H1 (cell line): ENCODE measurements at regions not wholly inside any gene's neighbourhood (a gene's known extent, or its start where the extent isn't known, plus 50 kb on each side); places are given as distances from the start of the nearest gene placed in this dataset.

Experiments used
- CTCF ChIA-PET: fragments of 300-600 bp; sonication (Branson Sonifier 250); formaldehyde crosslinking; loops from one replicate; lab custom pipeline; 2021; ENCODE audit not compliant: partially characterized antibody; lab: Charles Lee
- POLR2A ChIA-PET: fragments of 300-600 bp; sonication (Branson Sonifier 250); formaldehyde crosslinking; loops from one replicate; lab custom pipeline; 2021; ENCODE audit warnings: inconsistent platforms; ENCODE audit not compliant: partially characterized antibody; lab: Charles Lee
- DNase-seq, 2 experiments: peaks; one replicate each; pipeline versions ENCODE4 v3.0.0 to v3.0.0-alpha.2; 2010 to 2022; ENCODE audit warnings: low spot score in 2 of 2, low read depth in 1 of 2, mixed read lengths in 1 of 2
- FAIRE-seq: peaks from 2 replicates; lab custom pipeline; 2011; peaks lifted over from hg19 to GRCh38; lab: Jason Lieb, UNC
- H2AFZ ChIP-seq: 2 replicates; pipeline ENCODE4 v1.8.1; 2012; ENCODE audit warnings: low read length, inconsistent platforms
- H2AK5ac ChIP-seq: 2 replicates; pipeline ENCODE4 v1.6.1; 2013; ENCODE audit warnings: low read depth, low read length
- H2BK120ac ChIP-seq: replicated peaks from 2 replicates; pipeline ENCODE3; 2013; ENCODE audit warnings: low read depth, low read length, inconsistent platforms
- H2BK12ac ChIP-seq: 2 replicates; pipeline ENCODE4 v1.6.1; 2013; ENCODE audit warnings: low read depth, low read length
- H2BK15ac ChIP-seq: 2 replicates; pipeline ENCODE4 v1.6.1; 2013; ENCODE audit warnings: low read length
- H2BK20ac ChIP-seq: 2 replicates; pipeline ENCODE4 v1.6.1; 2013; ENCODE audit warnings: low read length
- H2BK5ac ChIP-seq: 2 replicates; pipeline ENCODE4 v1.6.1; 2013; ENCODE audit warnings: low read depth, low read length
- H3K14ac ChIP-seq: 2 replicates; pipeline ENCODE4 v1.6.1; 2013; ENCODE audit warnings: inconsistent platforms; ENCODE audit not compliant: insufficient read length
- H3K18ac ChIP-seq: 2 replicates; pipeline ENCODE4 v1.6.1; 2013; ENCODE audit warnings: low read length; ENCODE audit errors: extremely low read depth
- H3K23ac ChIP-seq: 2 replicates; pipeline ENCODE4 v1.6.1; 2013; ENCODE audit warnings: inconsistent platforms; ENCODE audit not compliant: insufficient read length
- H3K23me2 ChIP-seq: 2 replicates; pipeline ENCODE4 v1.6.1; 2013; ENCODE audit warnings: low read depth, low read length
- H3K27ac ChIP-seq: 2 replicates; pipeline ENCODE4 v1.6.1; 2011; ENCODE audit warnings: low read depth, low read length, inconsistent platforms
- H3K27me3 ChIP-seq, 4 experiments: replicated peaks in 1 of 4; 1 replicate in 1 of 4; 2 replicates in 3 of 4; pipeline versions ENCODE4 v1.6.1 to v1.8.1; 2011 to 2013; ENCODE audit warnings: low read length in 3 of 4, mild to moderate bottlenecking in 3 of 4, inconsistent platforms in 2 of 4, mixed read lengths in 2 of 4, moderate library complexity in 1 of 4; ENCODE audit not compliant: control insufficient read depth in 3 of 4, insufficient read depth in 3 of 4; ENCODE audit errors: extremely low read depth in 1 of 4
- H3K36me3 ChIP-seq, 4 experiments: 2 replicates each; pipeline versions ENCODE4 v1.6.1 to v1.8.1; 2011 to 2013; ENCODE audit warnings: mild to moderate bottlenecking in 4 of 4, low read length in 3 of 4, moderate library complexity in 2 of 4, control low read depth in 1 of 4, inconsistent platforms in 1 of 4; ENCODE audit not compliant: insufficient read depth in 4 of 4, control insufficient read depth in 2 of 4
- H3K4ac ChIP-seq: replicated peaks from 2 replicates; pipeline ENCODE3; 2013; ENCODE audit warnings: low read length, low read depth, mixed read lengths, inconsistent platforms; ENCODE audit not compliant: insufficient read length
- H3K4me1 ChIP-seq, 4 experiments: replicated peaks in 1 of 4; 1 replicate in 1 of 4; 2 replicates in 3 of 4; pipeline versions ENCODE4 v1.6.1 to v1.8.1; 2011 to 2013; ENCODE audit warnings: low read length in 3 of 4, inconsistent platforms in 2 of 4, mixed read lengths in 1 of 4; ENCODE audit not compliant: insufficient read depth in 4 of 4, control insufficient read depth in 3 of 4
- H3K4me2 ChIP-seq, 2 experiments: 2 replicates each; pipeline versions ENCODE4 v1.6.1 to v1.8.1; 2011 to 2013; ENCODE audit warnings: low read depth in 2 of 2, low read length in 2 of 2, control low read depth in 1 of 2, inconsistent platforms in 1 of 2, mild to moderate bottlenecking in 1 of 2; ENCODE audit not compliant: insufficient read depth in 1 of 2
- H3K4me3 ChIP-seq, 4 experiments: fragments of 200-600, 300-600 bp in 1 of 4; sonication (generic), shearing (Covaris generic), sonication (Bioruptor Twin) in 1 of 4; 2 replicates each; pipeline versions ENCODE4 v1.5.1 to v1.8.1; 2011 to 2016; ENCODE audit warnings: low read length in 4 of 4, low read depth in 3 of 4, control low read depth in 2 of 4, inconsistent platforms in 2 of 4, mild to moderate bottlenecking in 2 of 4, mixed read lengths in 1 of 4, moderate library complexity in 1 of 4; ENCODE audit not compliant: insufficient read depth in 2 of 4; ENCODE audit errors: extremely low read depth in 1 of 4
- H3K56ac ChIP-seq: replicated peaks from 2 replicates; pipeline ENCODE3; 2013; ENCODE audit warnings: low read depth, mild to moderate bottlenecking, mixed read lengths, low read length, inconsistent platforms; ENCODE audit not compliant: insufficient read length
- H3K79me1 ChIP-seq: 2 replicates; pipeline ENCODE4 v1.6.1; 2013; ENCODE audit warnings: low read depth, low read length, control low read depth
- H3K79me2 ChIP-seq, 2 experiments: 2 replicates each; pipeline versions ENCODE4 v1.6.1 to v1.8.1; 2012 to 2013; ENCODE audit warnings: low read length in 2 of 2, mild to moderate bottlenecking in 2 of 2, inconsistent platforms in 1 of 2; ENCODE audit not compliant: insufficient read depth in 2 of 2, control insufficient read depth in 1 of 2
- H3K9ac ChIP-seq, 4 experiments: replicated peaks in 1 of 4; 1 replicate in 1 of 4; 2 replicates in 3 of 4; pipeline versions ENCODE4 v1.6.1 to v1.8.1; 2011 to 2013; ENCODE audit warnings: low read depth in 3 of 4, low read length in 3 of 4, control low read depth in 2 of 4, mild to moderate bottlenecking in 2 of 4, moderate library complexity in 2 of 4, inconsistent platforms in 1 of 4; ENCODE audit errors: extremely low read depth in 1 of 4
- H3K9me3 ChIP-seq, 2 experiments: 2 replicates each; pipeline versions ENCODE4 v1.6.1 to v1.8.1; 2012 to 2013; ENCODE audit warnings: mild to moderate bottlenecking in 2 of 2, moderate library complexity in 2 of 2, control low read depth in 1 of 2, inconsistent platforms in 1 of 2, low read depth in 1 of 2, low read length in 1 of 2, mixed read lengths in 1 of 2; ENCODE audit not compliant: insufficient read depth in 2 of 2
- H4K20me1 ChIP-seq, 2 experiments: replicated peaks in 1 of 2; 2 replicates each; pipeline versions ENCODE3 to v1.8.1; 2011 to 2013; ENCODE audit warnings: inconsistent platforms in 2 of 2, low read length in 2 of 2, mild to moderate bottlenecking in 1 of 2; ENCODE audit not compliant: insufficient read depth in 2 of 2, control insufficient read depth in 1 of 2
- H4K5ac ChIP-seq: 2 replicates; pipeline ENCODE4 v1.6.1; 2013; ENCODE audit warnings: low read length, low read depth, mixed read lengths, inconsistent platforms; ENCODE audit not compliant: insufficient read length
- H4K8ac ChIP-seq: 2 replicates; pipeline ENCODE4 v1.8.0; 2013; ENCODE audit warnings: mild to moderate bottlenecking, moderate library complexity, low read length, inconsistent platforms; ENCODE audit not compliant: insufficient read depth; ENCODE audit errors: extremely low read depth
- H4K91ac ChIP-seq: replicated peaks from 2 replicates; pipeline ENCODE3; 2013; ENCODE audit warnings: low read length, mixed read lengths, inconsistent platforms; ENCODE audit not compliant: insufficient read length
- CHD2 ChIP-seq: IDR thresholded peaks from 2 replicates; pipeline ENCODE4 v1.6.1; 2012; ENCODE audit warnings: low read length, improper control_type of control experiment
- HDAC2 ChIP-seq, 2 experiments: fragments of 300-600 bp in 1 of 2; sonication (generic) in 1 of 2; IDR thresholded peaks; 2 replicates each; pipeline ENCODE4 v1.6.1; 2011 to 2012; ENCODE audit warnings: low read depth in 2 of 2, low read length in 2 of 2, mild to moderate bottlenecking in 2 of 2, moderate library complexity in 2 of 2, borderline replicate concordance in 1 of 2, inconsistent platforms in 1 of 2
- JUN ChIP-seq: IDR thresholded peaks from 2 replicates; pipeline ENCODE4 v1.6.1; 2011; ENCODE audit warnings: low read depth, mild to moderate bottlenecking, improper control_type of control experiment, low read length
- KDM4A ChIP-seq: IDR thresholded peaks from one replicate; pipeline ENCODE4 v1.7.1; 2012; ENCODE audit warnings: low read depth, mild to moderate bottlenecking, moderate library complexity, low read length, inconsistent platforms; ENCODE audit not compliant: severe bottlenecking
- PHF8 ChIP-seq: fragments of 200-600 bp; sonication (generic); conservative IDR thresholded peaks from 2 replicates; pipeline ENCODE4 v1.7.1; 2012; ENCODE audit warnings: low read depth, mild to moderate bottlenecking, inconsistent platforms, low read length, moderate library complexity
- RFX5 ChIP-seq: IDR thresholded peaks from 2 replicates; pipeline ENCODE4 v1.6.1; 2011; ENCODE audit warnings: low read depth, low read length, improper control_type of control experiment, borderline replicate concordance
- RNF2 ChIP-seq: fragments of 200-900, 300-1000 bp; sonication (generic); IDR thresholded peaks from 2 replicates; pipeline ENCODE4 v1.7.1; 2016; ENCODE audit warnings: borderline replicate concordance, low read depth, mild to moderate bottlenecking, antibody characterized with exemption, low read length; ENCODE audit not compliant: poor library complexity, severe bottlenecking; ENCODE audit errors: missing control alignments
- WGBS, 2 experiments: shearing (Covaris generic) in 1 of 2; methylation state at CpG; one replicate each; pipeline versions ENCODE4 v1.1.6 to v1.1.7; 2013 to 2015; ENCODE audit warnings: low lambda C conversion rate in 2 of 2, mixed read lengths in 2 of 2, inconsistent platforms in 1 of 2, low coverage in 1 of 2, missing lambda C conversion rate in 1 of 2; ENCODE audit not compliant: insufficient replicate concordance in 2 of 2, insufficient coverage in 1 of 2, insufficient read length in 1 of 2; ENCODE audit errors: extremely low coverage in 1 of 2, missing lambda C conversion rate in 1 of 2; 5-methylcytosine and 5-hydroxymethylcytosine counted together
- TF ChIP-seq, protein P1 (sequence below): IDR thresholded peaks from 2 replicates; pipeline ENCODE4 v1.6.1; 2012; ENCODE audit warnings: inconsistent platforms

DNA sequence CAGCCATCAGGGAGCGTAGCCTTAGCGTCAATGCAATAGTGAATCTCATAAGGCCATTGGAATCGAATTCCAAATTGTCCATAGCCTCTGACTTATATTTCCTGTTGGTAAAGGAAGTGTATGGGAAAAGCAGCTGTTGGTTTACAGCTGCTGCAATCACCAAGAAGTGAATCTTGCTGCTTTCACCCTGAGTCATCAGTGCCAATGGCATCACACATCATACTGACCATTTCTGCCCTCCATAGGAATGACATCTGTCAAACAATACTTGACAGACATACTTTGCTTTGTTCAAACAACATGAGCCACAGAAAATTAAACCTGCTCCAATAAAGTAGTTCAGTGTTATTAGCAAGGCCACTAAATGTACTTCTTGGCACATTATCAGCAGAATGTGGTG is 111.2 kb upstream of the KLHL29 start:
- Histone ChIP-seq H2AFZ (no peak overlapping the region), H4K91ac (no peak overlapping the region), H3K36me3 (no peaks in the 10 kb centered on the region), H3K18ac (no peak overlapping the region), H3K27me3 (no peaks in the 10 kb centered on the region), H3K9ac (no peak overlapping the region), H2BK120ac (no peak overlapping the region), H3K4ac (no peak overlapping the region), H3K56ac (no peak overlapping the region), H2BK15ac (no peak overlapping the region), H3K23me2 (no peaks in the 10 kb centered on the region), H3K4me1 (no peaks in the 10 kb centered on the region), H3K23ac (no peak overlapping the region), H3K79me2 (no peaks in the 10 kb centered on the region), H4K8ac (no peak overlapping the region), H3K79me1 (no peaks in the 10 kb centered on the region), H2BK20ac (no peak overlapping the region), H3K4me2 (no peak overlapping the region), H2BK5ac (no peak overlapping the region), H3K14ac (no peak overlapping the region), H2BK12ac (no peak overlapping the region), H3K27ac (no peak overlapping the region), H4K20me1 (no peaks in the 10 kb centered on the region), H3K4me3 (no peak overlapping the region), H4K5ac (no peak overlapping the region), H3K9me3 (no peaks in the 10 kb centered on the region), H2AK5ac (no peak overlapping the region)
- POLR2A ChIA-PET: no interaction called here
- CTCF ChIA-PET: no interaction called here
- FAIRE-seq: no peak
- WGBS, 2 experiments: 100% methylated on average over 3 of the region's 3 CpGs; no CpG with 5 or more reads in 1 of the 2 experiments
- no peak for DNase-seq
- TF ChIP-seq HDAC2 (IDR thresholded peaks at IDR 0.05; ENCODE audit: borderline replicate concordance in 1 of 2, low read depth in 2 of 2, low read length in 2 of 2): no peak
- TF ChIP-seq CHD2: no peak
- TF ChIP-seq RNF2: no peak
- no peak for TF ChIP-seq KDM4A
- no peak for TF ChIP-seq PHF8
- no peak for TF ChIP-seq JUN
- TF ChIP-seq, protein P1, sequence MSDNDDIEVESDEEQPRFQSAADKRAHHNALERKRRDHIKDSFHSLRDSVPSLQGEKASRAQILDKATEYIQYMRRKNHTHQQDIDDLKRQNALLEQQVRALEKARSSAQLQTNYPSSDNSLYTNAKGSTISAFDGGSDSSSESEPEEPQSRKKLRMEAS: no peak
- TF ChIP-seq RFX5: no peak
